ENCODE measurements at regions not wholly inside any gene's neighbourhood (a gene's known extent, or its start where the extent isn't known, plus 50 kb on each side); places are given as distances from the start of the nearest gene placed in this dataset.

DNA sequence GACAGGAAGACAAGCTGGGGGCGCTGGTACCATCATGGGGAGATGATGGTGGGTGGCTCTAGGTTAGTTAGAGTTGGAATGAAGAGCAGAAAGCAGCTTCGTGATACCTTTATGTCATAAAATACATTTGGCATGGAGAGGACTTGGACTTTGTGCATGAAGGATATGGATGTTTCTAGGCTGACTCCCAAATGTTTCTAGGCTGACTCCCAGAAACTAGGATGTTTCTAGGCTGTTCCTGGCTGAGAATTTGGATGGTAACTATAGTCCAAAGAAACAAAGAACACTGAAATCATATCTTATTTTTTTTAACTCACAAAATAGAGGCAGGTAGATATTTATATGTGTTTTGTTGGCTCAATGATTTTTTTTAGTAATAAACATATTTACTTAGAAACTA is 89.4 kb upstream of the VPREB1 start:
- TF ChIP-seq, protein P1, sequence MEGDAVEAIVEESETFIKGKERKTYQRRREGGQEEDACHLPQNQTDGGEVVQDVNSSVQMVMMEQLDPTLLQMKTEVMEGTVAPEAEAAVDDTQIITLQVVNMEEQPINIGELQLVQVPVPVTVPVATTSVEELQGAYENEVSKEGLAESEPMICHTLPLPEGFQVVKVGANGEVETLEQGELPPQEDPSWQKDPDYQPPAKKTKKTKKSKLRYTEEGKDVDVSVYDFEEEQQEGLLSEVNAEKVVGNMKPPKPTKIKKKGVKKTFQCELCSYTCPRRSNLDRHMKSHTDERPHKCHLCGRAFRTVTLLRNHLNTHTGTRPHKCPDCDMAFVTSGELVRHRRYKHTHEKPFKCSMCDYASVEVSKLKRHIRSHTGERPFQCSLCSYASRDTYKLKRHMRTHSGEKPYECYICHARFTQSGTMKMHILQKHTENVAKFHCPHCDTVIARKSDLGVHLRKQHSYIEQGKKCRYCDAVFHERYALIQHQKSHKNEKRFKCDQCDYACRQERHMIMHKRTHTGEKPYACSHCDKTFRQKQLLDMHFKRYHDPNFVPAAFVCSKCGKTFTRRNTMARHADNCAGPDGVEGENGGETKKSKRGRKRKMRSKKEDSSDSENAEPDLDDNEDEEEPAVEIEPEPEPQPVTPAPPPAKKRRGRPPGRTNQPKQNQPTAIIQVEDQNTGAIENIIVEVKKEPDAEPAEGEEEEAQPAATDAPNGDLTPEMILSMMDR (IDR thresholded peaks at IDR 0.05): no peak
- TF ChIP-seq EP300 (IDR thresholded peaks at IDR 0.05; ENCODE audit: low read depth): no peak
